GM19240 (cell line): ENCODE measurements at regions not wholly inside any gene's neighbourhood (a gene's known extent, or its start where the extent isn't known, plus 50 kb on each side); places are given as distances from the start of the nearest gene placed in this dataset.
"Not testable (repeated sequence)": the region's sequence is repeated elsewhere in the genome, so short reads cannot be mapped to it uniquely, and the experiment has no call there.

ENCODE experiments used
- DNase-seq: peaks from one replicate; pipeline ENCODE4 v3.0.0; 2011; ENCODE audit warnings: low spot score; ENCODE audit not compliant: insufficient read length

- no peak for DNase-seq
These were observed 728.8 kb downstream of the RERGL start for GRCh38 chr12:17361224-17361623.

GRCh38 chr12:17358835-17359234, 731.2 kb downstream of the RERGL start:
- DNase-seq, result no peak

- no peak for DNase-seq
These were observed 732.6 kb downstream of the RERGL start for GRCh38 chr12:17357396-17357795.

GRCh38 chr12:17352164-17352563, 737.8 kb downstream of the RERGL start:
- no peak for DNase-seq

- no peak for DNase-seq
These were observed 741.7 kb downstream of the RERGL start for GRCh38 chr12:17348311-17348710.

GRCh38 chr12:17344649-17345048, 738.7 kb upstream of the LMO3 start:
- no peak for DNase-seq

- DNase-seq, result no peak
These were observed 736.5 kb upstream of the LMO3 start for GRCh38 chr12:17342381-17342961.

GRCh38 chr12:17335487-17335886, 729.5 kb upstream of the LMO3 start:
- DNase-seq, result no peak

- no peak for DNase-seq
These were observed 728.8 kb upstream of the LMO3 start for GRCh38 chr12:17334784-17335183.

- DNase-seq, result no peak
These were observed 727.3 kb upstream of the LMO3 start for GRCh38 chr12:17333287-17333686.

- no peak for DNase-seq
These were observed 720.7 kb upstream of the LMO3 start for GRCh38 chr12:17326649-17327048.

- no peak for DNase-seq
These were observed 716.1 kb upstream of the LMO3 start for GRCh38 chr12:17322090-17322489.

GRCh38 chr12:17304503-17305347, 698.8 kb upstream of the LMO3 start:
- DNase-seq, result no peak

- DNase-seq, result no peak
These were observed 696.0 kb upstream of the LMO3 start for GRCh38 chr12:17302001-17302400.

GRCh38 chr12:17301544-17301943, 695.6 kb upstream of the LMO3 start:
- no peak for DNase-seq

- no peak for DNase-seq
These were observed 690.9 kb upstream of the LMO3 start for GRCh38 chr12:17296882-17297281.

- DNase-seq, result no peak
These were observed 680.9 kb upstream of the LMO3 start for GRCh38 chr12:17286874-17287273.

GRCh38 chr12:17284873-17285272, 678.9 kb upstream of the LMO3 start:
- DNase-seq, result no peak

- DNase-seq, result no peak
These were observed 677.6 kb upstream of the LMO3 start for GRCh38 chr12:17283563-17283962.

- DNase-seq, result not testable (repeated sequence)
These were observed 676.2 kb upstream of the LMO3 start for GRCh38 chr12:17282169-17282568.

GRCh38 chr12:17278946-17279345, 673.0 kb upstream of the LMO3 start:
- DNase-seq, result no peak

- DNase-seq, result no peak
These were observed 670.2 kb upstream of the LMO3 start for GRCh38 chr12:17276196-17276595.

- no peak for DNase-seq
These were observed 660.9 kb upstream of the LMO3 start for GRCh38 chr12:17266856-17267255.
